ENCODE measurements at regions not wholly inside any gene's neighbourhood (a gene's known extent, or its start where the extent isn't known, plus 50 kb on each side); places are given as distances from the start of the nearest gene placed in this dataset.

- ChIA-PET CTCF (ENCODE audit: partially characterized antibody) (no interaction called here), POLR2A (ENCODE audit: partially characterized antibody) (no interaction called here)
- no peak overlapping the region for H2BK5ac ChIP-seq (ENCODE audit: low read depth, low read length)
Observed at GRCh38 chr5:50582699-50583098, 83.7 kb upstream of the PARP8 start.

More at GRCh38 chr5:50582699-50583098, 83.7 kb upstream of the PARP8 start:
- H3K4me2 ChIP-seq (ENCODE audit: insufficient read depth in 1 of 2, low read depth in 2 of 2, low read length in 2 of 2), result no peak overlapping the region
- no peak overlapping the region for H2AFZ ChIP-seq (ENCODE audit: low read length)
- no peaks in the 10 kb centered on the region for H3K36me3 ChIP-seq (ENCODE audit: control insufficient read depth in 2 of 4, insufficient read depth in 4 of 4, low read length in 3 of 4)
- no peaks in the 10 kb centered on the region for H3K79me1 ChIP-seq (ENCODE audit: low read depth, low read length)
- no peaks in the 10 kb centered on the region for H3K9me3 ChIP-seq (ENCODE audit: insufficient read depth in 2 of 2, low read depth in 1 of 2, low read length in 1 of 2)
- H3K56ac ChIP-seq (replicated peaks; ENCODE audit: insufficient read length, low read depth, low read length), result no peak overlapping the region
- no peaks in the 10 kb centered on the region for H3K79me2 ChIP-seq (ENCODE audit: control insufficient read depth in 1 of 2, insufficient read depth in 2 of 2, low read length in 2 of 2)
- no peak overlapping the region for H2AK5ac ChIP-seq (ENCODE audit: low read depth, low read length)
- no peak overlapping the region for H2BK20ac ChIP-seq (ENCODE audit: low read length)
- no peaks in the 10 kb centered on the region for H3K27me3 ChIP-seq (replicated peaks in 1 of 4; ENCODE audit: control insufficient read depth in 3 of 4, extremely low read depth in 1 of 4, insufficient read depth in 3 of 4, low read length in 3 of 4)
- H3K18ac ChIP-seq (ENCODE audit: extremely low read depth, low read length), result no peak overlapping the region
- FAIRE-seq, result no peak
- H2BK12ac ChIP-seq (ENCODE audit: low read depth, low read length), result no peak overlapping the region
- no peak overlapping the region for H3K4ac ChIP-seq (replicated peaks; ENCODE audit: insufficient read length, low read depth, low read length)
- no peak overlapping the region for H4K91ac ChIP-seq (replicated peaks; ENCODE audit: insufficient read length, low read length)
- no peak overlapping the region for H3K14ac ChIP-seq (ENCODE audit: insufficient read length)
- H4K20me1 ChIP-seq (replicated peaks in 1 of 2; ENCODE audit: control insufficient read depth in 1 of 2, insufficient read depth in 2 of 2, low read length in 2 of 2), result no peaks in the 10 kb centered on the region
- no peak overlapping the region for H2BK15ac ChIP-seq (ENCODE audit: low read length)
- H3K4me3 ChIP-seq (ENCODE audit: extremely low read depth in 1 of 4, insufficient read depth in 2 of 4, low read depth in 3 of 4, low read length in 4 of 4), result no peak overlapping the region
- TF ChIP-seq RFX5 (IDR thresholded peaks at IDR 0.05; ENCODE audit: borderline replicate concordance, low read depth, low read length), result no peak
- H2BK120ac ChIP-seq (replicated peaks; ENCODE audit: low read depth, low read length), result no peak overlapping the region
- no peak for DNase-seq (ENCODE audit: low read depth in 1 of 2, low spot score in 2 of 2)
- H3K9ac ChIP-seq (replicated peaks in 1 of 4; ENCODE audit: extremely low read depth in 1 of 4, low read depth in 3 of 4, low read length in 3 of 4), result no peak overlapping the region
- H4K5ac ChIP-seq (ENCODE audit: insufficient read length, low read depth, low read length), result no peak overlapping the region
- peaks cover 0 to 8% (median 2%) of the 10 kb centered on the region in 4 experiments; a peak in 2 of 7 replicates for H3K4me1 ChIP-seq (replicated peaks in 1 of 4; ENCODE audit: control insufficient read depth in 3 of 4, insufficient read depth in 4 of 4, low read length in 3 of 4)
- H3K23me2 ChIP-seq (ENCODE audit: low read depth, low read length), result no peaks in the 10 kb centered on the region
- no peak overlapping the region for H3K23ac ChIP-seq (ENCODE audit: insufficient read length)
- no peak overlapping the region for H4K8ac ChIP-seq (ENCODE audit: extremely low read depth, insufficient read depth, low read length)
- H3K27ac ChIP-seq (ENCODE audit: low read depth, low read length), result no peak overlapping the region
- 87% methylated on average over 2 of the region's 2 CpGs; no CpG with 5 or more reads in 1 of the 2 experiments for WGBS, 2 experiments (ENCODE audit: extremely low coverage in 1 of 2, insufficient coverage in 1 of 2, insufficient read length in 1 of 2, insufficient replicate concordance in 2 of 2, low coverage in 1 of 2, low lambda C conversion rate in 2 of 2, missing lambda C conversion rate in 1 of 2)
